Panc1 (cell line): ENCODE measurements at regions not wholly inside any gene's neighbourhood (a gene's known extent, or its start where the extent isn't known, plus 50 kb on each side); places are given as distances from the start of the nearest gene placed in this dataset.

Experiments used
- ATAC-seq: fragments of 200-7000 bp; cut with Tn5 transposase; 2 replicates; pipeline ENCODE4 v1.9.1; 2020; ENCODE audit warnings: mild to moderate bottlenecking, moderate library complexity
- BruUV-seq: library from RNA; stranded (reverse); fragments of 400-500 nt; replicated peaks from 2 replicates; lab custom pipeline; 2021; lab: Mats Ljungman, UMichigan
- CTCF ChIA-PET: fragments of 300-600 bp; sonication (Branson Sonifier 250); formaldehyde crosslinking; loops from one replicate; lab custom pipeline; 2022; ENCODE audit warnings: antibody characterized with exemption; lab: Charles Lee
- POLR2A ChIA-PET: fragments of 300-600 bp; sonication (Branson Sonifier 250); formaldehyde crosslinking; loops from one replicate; lab custom pipeline; 2022; ENCODE audit warnings: antibody characterized with exemption; lab: Charles Lee
- DNase-seq: peaks from one replicate; pipeline ENCODE4 v3.0.0-alpha.2; 2010; ENCODE audit warnings: low read depth, low spot score
- H3K27ac ChIP-seq: 2 replicates; pipeline ENCODE4 v1.5.1; 2011; ENCODE audit warnings: mild to moderate bottlenecking, low read length, inconsistent platforms
- H3K27me3 ChIP-seq: fragments of 200-500 bp; sonication (Bioruptor generic); 2 replicates; pipeline ENCODE4 v1.6.0; 2014; ENCODE audit warnings: low read length, inconsistent platforms; ENCODE audit not compliant: control insufficient read depth, insufficient read depth
- H3K36me3 ChIP-seq: fragments of 200-500 bp; sonication (Bioruptor generic); 2 replicates; pipeline ENCODE4 v1.5.1; 2014; ENCODE audit warnings: inconsistent platforms, mild to moderate bottlenecking, low read length, moderate library complexity; ENCODE audit not compliant: control insufficient read depth, insufficient read depth
- H3K4me1 ChIP-seq: 2 replicates; pipeline ENCODE4 v1.5.1; 2011; ENCODE audit warnings: inconsistent platforms, mild to moderate bottlenecking, low read length, moderate library complexity; ENCODE audit not compliant: control insufficient read depth, insufficient read depth
- H3K4me3 ChIP-seq, 2 experiments: 2 replicates each; pipeline ENCODE4 v1.5.1; 2011 to 2012; ENCODE audit warnings: low read depth in 2 of 2, low read length in 2 of 2, mild to moderate bottlenecking in 2 of 2, inconsistent platforms in 1 of 2, moderate library complexity in 1 of 2
- H3K9me3 ChIP-seq: fragments of 200-500 bp; sonication (Bioruptor generic); 2 replicates; pipeline ENCODE4 v1.5.1; 2014; ENCODE audit warnings: low read depth, mild to moderate bottlenecking, inconsistent platforms, low read length, moderate library complexity; ENCODE audit not compliant: control insufficient read depth, insufficient read depth
- POLR2AphosphoS5 ChIP-seq: IDR thresholded peaks from 2 replicates; pipeline ENCODE4 v1.6.1; 2012; ENCODE audit warnings: mild to moderate bottlenecking, low read depth, low read length, moderate library complexity
- REST ChIP-seq, 2 experiments: IDR thresholded peaks; 2 replicates each; pipeline ENCODE4 v1.6.1; 2011 to 2012; ENCODE audit warnings: low read depth in 2 of 2, control low read depth in 1 of 2, low read length in 1 of 2, mild to moderate bottlenecking in 1 of 2, moderate library complexity in 1 of 2; ENCODE audit not compliant: insufficient read depth in 1 of 2
- SIN3A ChIP-seq: IDR thresholded peaks from 2 replicates; pipeline ENCODE4 v1.6.1; 2012; ENCODE audit warnings: low read depth, mild to moderate bottlenecking, low read length, moderate library complexity, borderline replicate concordance; ENCODE audit not compliant: insufficient read depth
- TCF7L2 ChIP-seq: IDR thresholded peaks from 2 replicates; pipeline ENCODE4 v1.6.1; 2011; ENCODE audit warnings: mild to moderate bottlenecking, low read depth, low read length, inconsistent platforms
- in situ Hi-C: cut with HindIII; loops from 2 replicates; pipeline ENCODE4 v1.10.0; 2016; ENCODE audit warnings: low sequenced_read_pairs, low pct_unique_long_range_greater_than_20kb
- intact Hi-C: fragments of 100-400 bp; cut with micrococcal nuclease; formaldehyde crosslinking; loops from one replicate; pipeline ENCODE4 v1.10.0; 2022; ENCODE audit not compliant: unreplicated experiment
- TF ChIP-seq, protein P1 (sequence below): fragments of 450-650 bp; IDR thresholded peaks from 2 replicates; pipeline ENCODE4 v1.5.1; 2017; ENCODE audit warnings: mild to moderate bottlenecking

DNA sequence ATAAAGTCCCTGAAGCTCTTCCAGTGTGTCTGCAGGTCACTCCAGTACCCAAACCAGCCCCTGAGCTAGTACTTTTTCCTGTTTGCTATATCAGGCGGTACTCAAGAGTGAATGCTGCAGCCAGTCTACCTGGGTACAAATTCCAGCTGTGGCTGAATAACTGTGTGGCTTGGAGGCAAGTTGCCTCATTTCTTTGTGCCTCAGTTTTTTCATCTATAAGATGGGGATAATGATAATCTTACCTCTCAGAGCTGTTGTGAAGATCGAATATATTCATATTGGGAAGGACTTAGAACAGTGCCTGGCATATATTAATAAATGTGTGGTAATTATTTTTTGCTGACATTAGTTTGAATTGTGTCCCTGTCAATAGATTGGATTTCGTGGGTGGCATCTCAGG lies 191.2 kb downstream of the WDR11 start:
- in situ Hi-C loops, result no loop called here
- Histone ChIP-seq H3K4me3 (no peak overlapping the region), H3K27me3 (peaks cover 2% of the 10 kb centered on the region; the same call in 1 of the 2 replicates), H3K4me1 (no peaks in the 10 kb centered on the region), H3K9me3 (no peaks in the 10 kb centered on the region), H3K27ac (no peak overlapping the region), H3K36me3 (no peaks in the 10 kb centered on the region)
- ATAC-seq (peak; percentile 39; the same call in 1 of the 2 replicates), DNase-seq (no peak)
- ChIA-PET CTCF (no interaction called here), POLR2A (no interaction called here)
- BruUV-seq, result no TSS peak
- TF ChIP-seq REST (IDR thresholded peaks at IDR 0.05; ENCODE audit: insufficient read depth in 1 of 2, low read depth in 2 of 2, low read length in 1 of 2) (no peak), POLR2AphosphoS5 (no peak), SIN3A (no peak), TCF7L2 (no peak)
- TF ChIP-seq, protein P1, sequence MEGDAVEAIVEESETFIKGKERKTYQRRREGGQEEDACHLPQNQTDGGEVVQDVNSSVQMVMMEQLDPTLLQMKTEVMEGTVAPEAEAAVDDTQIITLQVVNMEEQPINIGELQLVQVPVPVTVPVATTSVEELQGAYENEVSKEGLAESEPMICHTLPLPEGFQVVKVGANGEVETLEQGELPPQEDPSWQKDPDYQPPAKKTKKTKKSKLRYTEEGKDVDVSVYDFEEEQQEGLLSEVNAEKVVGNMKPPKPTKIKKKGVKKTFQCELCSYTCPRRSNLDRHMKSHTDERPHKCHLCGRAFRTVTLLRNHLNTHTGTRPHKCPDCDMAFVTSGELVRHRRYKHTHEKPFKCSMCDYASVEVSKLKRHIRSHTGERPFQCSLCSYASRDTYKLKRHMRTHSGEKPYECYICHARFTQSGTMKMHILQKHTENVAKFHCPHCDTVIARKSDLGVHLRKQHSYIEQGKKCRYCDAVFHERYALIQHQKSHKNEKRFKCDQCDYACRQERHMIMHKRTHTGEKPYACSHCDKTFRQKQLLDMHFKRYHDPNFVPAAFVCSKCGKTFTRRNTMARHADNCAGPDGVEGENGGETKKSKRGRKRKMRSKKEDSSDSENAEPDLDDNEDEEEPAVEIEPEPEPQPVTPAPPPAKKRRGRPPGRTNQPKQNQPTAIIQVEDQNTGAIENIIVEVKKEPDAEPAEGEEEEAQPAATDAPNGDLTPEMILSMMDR, result no peak
- intact Hi-C loops, result no loop called here

DNA sequence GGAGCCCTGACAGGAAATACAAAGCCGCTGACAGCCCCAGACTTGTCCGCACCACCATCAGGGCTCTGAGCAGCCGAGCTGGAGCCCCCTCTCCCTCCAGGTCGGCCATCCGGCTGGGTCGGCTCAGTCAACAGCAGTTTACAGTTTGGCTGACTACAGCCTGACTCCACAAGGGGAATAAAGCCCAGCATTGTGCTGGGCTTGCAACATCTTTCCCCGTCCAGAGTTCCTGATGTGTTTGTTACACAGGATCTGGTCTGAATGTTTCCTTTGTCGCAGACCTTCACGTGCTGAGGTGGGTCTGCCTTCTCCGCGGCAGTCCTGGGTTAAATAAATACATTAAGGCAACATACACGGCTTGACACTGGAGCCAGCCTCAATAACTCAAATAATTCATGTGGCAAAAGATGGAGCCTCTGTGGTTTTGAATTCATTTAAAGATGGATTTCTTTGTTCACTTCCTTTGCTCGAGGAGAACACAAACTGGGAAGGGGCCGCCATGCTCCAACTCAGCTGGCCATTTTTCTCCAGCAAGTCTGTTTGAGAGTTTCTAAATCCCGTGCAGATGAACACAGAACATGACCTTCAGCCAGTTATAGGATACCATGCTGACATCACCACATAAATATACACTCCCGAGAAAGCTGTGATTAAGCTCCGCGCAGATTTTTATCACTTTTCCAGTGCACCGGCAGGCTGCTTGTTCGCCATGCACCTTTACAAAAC lies 192.1 kb downstream of the WDR11 start:
- in situ Hi-C loops, result no loop called here
- Histone ChIP-seq H3K27me3 (peaks cover 2% of the 10 kb centered on the region; the same call in 1 of the 2 replicates), H3K4me1 (no peaks in the 10 kb centered on the region), H3K27ac (no peak overlapping the region), H3K4me3 (peak overlapping the region in 1 of 2 experiments; percentile 10; a peak in 1 of 4 replicates), H3K9me3 (no peaks in the 10 kb centered on the region), H3K36me3 (no peaks in the 10 kb centered on the region)
- intact Hi-C loops, result no loop called here
- ChIA-PET POLR2A (no interaction called here), CTCF (no interaction called here)
- DNase-seq (no peak), ATAC-seq (peak; percentile 67)
- TF ChIP-seq, protein P1, result no peak
- TF ChIP-seq TCF7L2, result no peak
- TF ChIP-seq REST (IDR thresholded peaks at IDR 0.05; ENCODE audit: insufficient read depth in 1 of 2, low read depth in 2 of 2, low read length in 1 of 2), result no peak
- TF ChIP-seq POLR2AphosphoS5, result no peak
- no peak for TF ChIP-seq SIN3A
- BruUV-seq, result no TSS peak
